Panc1 (cell line): ENCODE measurements at regions not wholly inside any gene's neighbourhood (a gene's known extent, or its start where the extent isn't known, plus 50 kb on each side); places are given as distances from the start of the nearest gene placed in this dataset.

Experiments
- ATAC-seq: fragments of 200-7000 bp; cut with Tn5 transposase; 2 replicates; pipeline ENCODE4 v1.9.1; 2020; ENCODE audit warnings: mild to moderate bottlenecking, moderate library complexity
- BruUV-seq: library from RNA; stranded (reverse); fragments of 400-500 nt; replicated peaks from 2 replicates; lab custom pipeline; 2021; lab: Mats Ljungman, UMichigan
- CTCF ChIA-PET: fragments of 300-600 bp; sonication (Branson Sonifier 250); formaldehyde crosslinking; loops from one replicate; lab custom pipeline; 2022; ENCODE audit warnings: antibody characterized with exemption; lab: Charles Lee
- POLR2A ChIA-PET: fragments of 300-600 bp; sonication (Branson Sonifier 250); formaldehyde crosslinking; loops from one replicate; lab custom pipeline; 2022; ENCODE audit warnings: antibody characterized with exemption; lab: Charles Lee
- DNase-seq: peaks from one replicate; pipeline ENCODE4 v3.0.0-alpha.2; 2010; ENCODE audit warnings: low read depth, low spot score
- H3K27ac ChIP-seq: 2 replicates; pipeline ENCODE4 v1.5.1; 2011; ENCODE audit warnings: mild to moderate bottlenecking, low read length, inconsistent platforms
- H3K27me3 ChIP-seq: fragments of 200-500 bp; sonication (Bioruptor generic); 2 replicates; pipeline ENCODE4 v1.6.0; 2014; ENCODE audit warnings: low read length, inconsistent platforms; ENCODE audit not compliant: control insufficient read depth, insufficient read depth
- H3K36me3 ChIP-seq: fragments of 200-500 bp; sonication (Bioruptor generic); 2 replicates; pipeline ENCODE4 v1.5.1; 2014; ENCODE audit warnings: inconsistent platforms, mild to moderate bottlenecking, low read length, moderate library complexity; ENCODE audit not compliant: control insufficient read depth, insufficient read depth
- H3K4me1 ChIP-seq: 2 replicates; pipeline ENCODE4 v1.5.1; 2011; ENCODE audit warnings: inconsistent platforms, mild to moderate bottlenecking, low read length, moderate library complexity; ENCODE audit not compliant: control insufficient read depth, insufficient read depth
- H3K4me3 ChIP-seq, 2 experiments: 2 replicates each; pipeline ENCODE4 v1.5.1; 2011 to 2012; ENCODE audit warnings: low read depth in 2 of 2, low read length in 2 of 2, mild to moderate bottlenecking in 2 of 2, inconsistent platforms in 1 of 2, moderate library complexity in 1 of 2
- H3K9me3 ChIP-seq: fragments of 200-500 bp; sonication (Bioruptor generic); 2 replicates; pipeline ENCODE4 v1.5.1; 2014; ENCODE audit warnings: low read depth, mild to moderate bottlenecking, inconsistent platforms, low read length, moderate library complexity; ENCODE audit not compliant: control insufficient read depth, insufficient read depth
- POLR2AphosphoS5 ChIP-seq: IDR thresholded peaks from 2 replicates; pipeline ENCODE4 v1.6.1; 2012; ENCODE audit warnings: mild to moderate bottlenecking, low read depth, low read length, moderate library complexity
- SIN3A ChIP-seq: IDR thresholded peaks from 2 replicates; pipeline ENCODE4 v1.6.1; 2012; ENCODE audit warnings: low read depth, mild to moderate bottlenecking, low read length, moderate library complexity, borderline replicate concordance; ENCODE audit not compliant: insufficient read depth
- TCF7L2 ChIP-seq: IDR thresholded peaks from 2 replicates; pipeline ENCODE4 v1.6.1; 2011; ENCODE audit warnings: mild to moderate bottlenecking, low read depth, low read length, inconsistent platforms
- in situ Hi-C: cut with HindIII; loops from 2 replicates; pipeline ENCODE4 v1.10.0; 2016; ENCODE audit warnings: low sequenced_read_pairs, low pct_unique_long_range_greater_than_20kb
- intact Hi-C: fragments of 100-400 bp; cut with micrococcal nuclease; formaldehyde crosslinking; loops from one replicate; pipeline ENCODE4 v1.10.0; 2022; ENCODE audit not compliant: unreplicated experiment
- TF ChIP-seq, protein P1 (sequence below), 2 experiments: IDR thresholded peaks; 2 replicates each; pipeline ENCODE4 v1.6.1; 2011 to 2012; ENCODE audit warnings: low read depth in 2 of 2, control low read depth in 1 of 2, low read length in 1 of 2, mild to moderate bottlenecking in 1 of 2, moderate library complexity in 1 of 2; ENCODE audit not compliant: insufficient read depth in 1 of 2
- TF ChIP-seq, protein P2 (sequence below): fragments of 450-650 bp; IDR thresholded peaks from 2 replicates; pipeline ENCODE4 v1.5.1; 2017; ENCODE audit warnings: mild to moderate bottlenecking

DNA sequence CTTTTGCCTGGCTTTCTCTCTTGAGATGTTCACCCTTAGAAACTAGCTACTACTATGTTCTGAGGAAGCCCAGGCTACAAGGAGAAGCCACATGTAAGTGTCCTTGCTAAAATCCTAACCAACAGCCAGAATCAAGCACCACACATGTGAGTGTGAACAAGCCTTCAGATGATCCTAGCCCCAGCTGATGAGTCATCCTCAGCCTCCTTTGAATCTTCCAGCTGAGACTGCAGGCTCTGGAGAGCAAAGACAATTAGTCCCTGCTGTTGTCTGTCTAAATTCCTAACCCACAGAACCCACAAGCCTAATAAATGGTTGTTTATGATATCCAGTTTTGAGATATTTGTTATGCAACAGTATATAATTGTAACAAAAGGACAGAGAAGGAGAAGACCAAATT is 92.8 kb upstream of the TAC1 start:
- intact Hi-C loops (no loop called here), in situ Hi-C loops (no loop called here)
- no peak overlapping the region for H3K4me3 ChIP-seq
- ATAC-seq, result no peak
- ChIA-PET CTCF (no interaction called here), POLR2A (no interaction called here)
- no peaks in the 10 kb centered on the region for H3K36me3 ChIP-seq
- H3K9me3 ChIP-seq, result no peaks in the 10 kb centered on the region
- H3K27ac ChIP-seq, result no peak overlapping the region
- TF ChIP-seq POLR2AphosphoS5, result no peak
- TF ChIP-seq, protein P1, sequence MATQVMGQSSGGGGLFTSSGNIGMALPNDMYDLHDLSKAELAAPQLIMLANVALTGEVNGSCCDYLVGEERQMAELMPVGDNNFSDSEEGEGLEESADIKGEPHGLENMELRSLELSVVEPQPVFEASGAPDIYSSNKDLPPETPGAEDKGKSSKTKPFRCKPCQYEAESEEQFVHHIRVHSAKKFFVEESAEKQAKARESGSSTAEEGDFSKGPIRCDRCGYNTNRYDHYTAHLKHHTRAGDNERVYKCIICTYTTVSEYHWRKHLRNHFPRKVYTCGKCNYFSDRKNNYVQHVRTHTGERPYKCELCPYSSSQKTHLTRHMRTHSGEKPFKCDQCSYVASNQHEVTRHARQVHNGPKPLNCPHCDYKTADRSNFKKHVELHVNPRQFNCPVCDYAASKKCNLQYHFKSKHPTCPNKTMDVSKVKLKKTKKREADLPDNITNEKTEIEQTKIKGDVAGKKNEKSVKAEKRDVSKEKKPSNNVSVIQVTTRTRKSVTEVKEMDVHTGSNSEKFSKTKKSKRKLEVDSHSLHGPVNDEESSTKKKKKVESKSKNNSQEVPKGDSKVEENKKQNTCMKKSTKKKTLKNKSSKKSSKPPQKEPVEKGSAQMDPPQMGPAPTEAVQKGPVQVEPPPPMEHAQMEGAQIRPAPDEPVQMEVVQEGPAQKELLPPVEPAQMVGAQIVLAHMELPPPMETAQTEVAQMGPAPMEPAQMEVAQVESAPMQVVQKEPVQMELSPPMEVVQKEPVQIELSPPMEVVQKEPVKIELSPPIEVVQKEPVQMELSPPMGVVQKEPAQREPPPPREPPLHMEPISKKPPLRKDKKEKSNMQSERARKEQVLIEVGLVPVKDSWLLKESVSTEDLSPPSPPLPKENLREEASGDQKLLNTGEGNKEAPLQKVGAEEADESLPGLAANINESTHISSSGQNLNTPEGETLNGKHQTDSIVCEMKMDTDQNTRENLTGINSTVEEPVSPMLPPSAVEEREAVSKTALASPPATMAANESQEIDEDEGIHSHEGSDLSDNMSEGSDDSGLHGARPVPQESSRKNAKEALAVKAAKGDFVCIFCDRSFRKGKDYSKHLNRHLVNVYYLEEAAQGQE (IDR thresholded peaks at IDR 0.05; ENCODE audit: insufficient read depth in 1 of 2, low read depth in 2 of 2, low read length in 1 of 2), result no peak
- no TSS peak for BruUV-seq
- H3K4me1 ChIP-seq, result no peaks in the 10 kb centered on the region
- H3K27me3 ChIP-seq, result no peaks in the 10 kb centered on the region
- no peak for DNase-seq

DNA sequence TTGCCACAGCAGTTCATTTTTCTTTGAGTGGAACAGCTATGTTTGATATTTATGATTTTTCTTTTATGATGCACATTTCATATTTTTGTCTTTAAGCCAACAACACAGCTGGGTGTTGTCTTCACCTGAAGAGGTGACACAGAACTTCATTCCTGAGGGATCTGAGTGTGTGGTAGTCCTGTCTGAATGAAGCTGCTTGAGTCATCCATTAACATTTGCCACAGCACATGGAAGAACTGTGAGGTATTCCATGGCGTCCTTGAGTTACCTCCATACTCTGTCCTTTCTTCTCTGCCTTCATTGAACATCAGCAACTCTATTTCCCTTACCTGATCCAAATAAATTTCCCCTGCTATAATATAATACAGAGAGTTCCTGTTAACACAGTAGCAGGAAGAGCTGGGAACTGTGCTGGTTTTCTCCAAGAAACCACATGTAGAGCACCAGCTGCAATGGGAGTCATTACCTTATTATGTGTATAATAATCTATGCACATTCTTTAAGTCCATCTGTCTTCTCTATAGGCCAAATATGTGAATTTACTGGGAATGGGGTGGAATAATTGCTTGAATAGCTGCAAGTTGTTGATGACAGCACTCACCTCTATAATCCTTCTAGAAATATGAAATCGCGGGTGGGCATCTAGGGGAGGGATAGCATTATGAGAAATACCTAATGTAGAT is 72.4 kb upstream of the TAC1 start:
- DNase-seq (no peak), ATAC-seq (no peak)
- in situ Hi-C loops (no loop called here), intact Hi-C loops (no loop called here)
- Histone ChIP-seq H3K36me3 (no peaks in the 10 kb centered on the region), H3K27ac (no peak overlapping the region), H3K27me3 (no peaks in the 10 kb centered on the region; the same call in none of the 2 replicates), H3K4me3 (no peak overlapping the region), H3K9me3 (no peaks in the 10 kb centered on the region), H3K4me1 (no peaks in the 10 kb centered on the region)
- ChIA-PET POLR2A (no interaction called here), CTCF (no interaction called here)
- TF ChIP-seq, protein P2, sequence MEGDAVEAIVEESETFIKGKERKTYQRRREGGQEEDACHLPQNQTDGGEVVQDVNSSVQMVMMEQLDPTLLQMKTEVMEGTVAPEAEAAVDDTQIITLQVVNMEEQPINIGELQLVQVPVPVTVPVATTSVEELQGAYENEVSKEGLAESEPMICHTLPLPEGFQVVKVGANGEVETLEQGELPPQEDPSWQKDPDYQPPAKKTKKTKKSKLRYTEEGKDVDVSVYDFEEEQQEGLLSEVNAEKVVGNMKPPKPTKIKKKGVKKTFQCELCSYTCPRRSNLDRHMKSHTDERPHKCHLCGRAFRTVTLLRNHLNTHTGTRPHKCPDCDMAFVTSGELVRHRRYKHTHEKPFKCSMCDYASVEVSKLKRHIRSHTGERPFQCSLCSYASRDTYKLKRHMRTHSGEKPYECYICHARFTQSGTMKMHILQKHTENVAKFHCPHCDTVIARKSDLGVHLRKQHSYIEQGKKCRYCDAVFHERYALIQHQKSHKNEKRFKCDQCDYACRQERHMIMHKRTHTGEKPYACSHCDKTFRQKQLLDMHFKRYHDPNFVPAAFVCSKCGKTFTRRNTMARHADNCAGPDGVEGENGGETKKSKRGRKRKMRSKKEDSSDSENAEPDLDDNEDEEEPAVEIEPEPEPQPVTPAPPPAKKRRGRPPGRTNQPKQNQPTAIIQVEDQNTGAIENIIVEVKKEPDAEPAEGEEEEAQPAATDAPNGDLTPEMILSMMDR, result no peak
- no peak for TF ChIP-seq POLR2AphosphoS5
- TF ChIP-seq TCF7L2, result no peak
- no peak for TF ChIP-seq SIN3A
- TF ChIP-seq, protein P1 (IDR thresholded peaks at IDR 0.05; ENCODE audit: insufficient read depth in 1 of 2, low read depth in 2 of 2, low read length in 1 of 2), result no peak
- no TSS peak for BruUV-seq
